Activated effector memory CD4-positive, alpha-beta T cell treated with Interleukin-2 at 50 U/mL for 16 hours (primary cell): ENCODE measurements at regions not wholly inside any gene's neighbourhood (a gene's known extent, or its start where the extent isn't known, plus 50 kb on each side); places are given as distances from the start of the nearest gene placed in this dataset.
A peak's percentile ranks its signal among the peaks of the same experiment; 100 is the strongest.

Experiments
- DNase-seq: peaks from one replicate; pipeline ENCODE4 v3.0.0-alpha.2; 2020

DNA sequence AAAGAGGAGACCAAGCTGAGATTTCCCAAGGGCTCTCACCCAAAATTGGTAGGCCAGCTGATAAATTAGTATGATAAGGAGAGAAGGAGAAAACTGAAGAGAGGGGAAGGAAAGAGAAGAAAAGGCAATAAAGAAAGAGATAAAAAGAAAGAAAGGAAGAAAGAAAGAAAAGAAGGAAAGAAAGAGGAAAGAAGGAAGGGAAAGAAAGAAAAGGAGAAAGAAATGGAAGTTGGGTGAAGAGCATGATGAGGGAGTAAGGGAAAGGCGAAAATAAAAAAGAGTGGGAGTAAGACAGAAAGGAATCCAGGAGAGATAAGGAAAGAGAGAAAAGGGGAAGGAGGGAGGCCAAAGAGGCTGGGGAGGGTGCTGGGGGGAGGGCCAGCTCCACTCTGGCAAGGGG lies 95.4 kb downstream of the MRM1 start:
- no peak for DNase-seq

DNA sequence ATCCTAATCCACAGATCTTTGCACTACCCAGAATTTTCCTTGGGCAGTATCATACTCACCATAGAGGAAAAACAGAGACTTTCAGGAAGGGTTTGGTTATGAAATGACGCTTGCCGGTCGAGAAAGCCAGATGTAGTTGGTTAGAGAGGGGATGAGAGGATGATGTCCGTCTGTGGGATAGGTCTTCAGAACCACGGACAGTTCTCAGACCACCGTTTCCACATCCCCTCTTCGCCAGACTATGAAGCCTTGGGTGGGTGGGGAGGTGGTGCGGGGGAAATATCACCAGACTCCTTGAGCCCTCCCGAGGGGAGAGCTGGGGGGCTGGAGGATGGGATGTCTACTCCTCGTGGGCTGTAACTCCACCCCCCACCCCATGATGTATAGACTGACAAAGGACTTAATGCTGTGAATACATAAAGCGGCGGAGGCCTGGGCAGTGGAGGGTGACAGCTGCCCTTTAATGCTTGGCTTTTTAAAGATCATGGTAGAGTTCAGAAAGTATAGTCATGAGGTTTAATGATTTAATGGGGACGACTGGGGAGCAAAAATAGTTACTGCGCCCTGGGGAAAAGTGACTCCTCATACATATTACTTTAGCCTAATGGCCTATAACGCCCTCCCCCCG lies 96.6 kb downstream of the MRM1 start:
- no peak for DNase-seq

DNA sequence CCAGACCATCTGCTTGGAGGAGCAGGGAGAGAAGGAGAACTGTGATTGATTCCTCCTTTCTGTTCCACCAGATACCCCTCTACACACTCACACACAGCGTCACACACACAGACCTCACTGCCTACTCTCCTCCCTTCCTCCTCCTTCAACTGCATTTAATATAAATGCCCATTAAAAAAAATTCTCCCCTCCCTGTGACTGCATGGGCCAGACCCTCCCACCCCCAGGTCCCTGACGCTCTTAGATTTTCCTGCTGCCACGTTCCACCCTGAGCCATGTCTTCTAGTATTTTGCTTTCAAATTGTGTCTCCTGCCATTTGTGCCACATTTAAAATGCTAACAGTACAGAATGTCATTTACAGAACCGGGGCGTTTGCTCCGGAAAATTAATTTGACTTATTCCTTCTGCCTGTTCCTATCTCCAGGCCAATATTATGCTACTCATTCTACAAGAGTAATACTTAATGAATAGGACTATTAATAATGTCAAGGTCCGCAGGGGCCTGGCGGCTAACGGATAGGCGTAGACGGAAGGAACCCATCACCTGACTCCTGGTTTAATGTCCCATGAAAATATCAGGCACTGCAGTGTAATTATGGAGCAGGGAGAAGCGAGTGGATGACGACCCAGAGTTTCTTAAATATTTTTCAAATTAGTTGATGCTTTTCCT lies 100.2 kb downstream of the MRM1 start:
- DNase-seq: no peak

DNA sequence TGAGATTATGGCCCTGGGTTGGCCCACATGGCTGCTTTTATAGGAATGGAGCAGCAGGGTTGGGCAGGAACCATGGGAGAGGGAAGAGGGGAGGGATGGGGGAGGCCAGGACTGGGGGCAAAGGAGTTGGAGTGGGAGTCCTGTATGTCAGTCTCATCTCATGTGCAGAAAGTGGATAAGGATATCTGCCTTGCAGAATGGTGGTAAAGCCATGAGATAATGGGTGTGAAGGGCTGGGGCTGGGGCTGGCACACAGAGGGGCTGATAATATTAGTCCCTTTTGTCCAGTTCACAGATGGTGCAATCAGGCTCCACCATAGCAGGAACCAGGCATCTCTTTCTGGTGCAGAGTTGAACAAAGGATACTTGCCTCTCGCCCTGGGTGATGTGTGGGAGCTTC lies 101.3 kb downstream of the MRM1 start:
- DNase-seq: no peak

DNA sequence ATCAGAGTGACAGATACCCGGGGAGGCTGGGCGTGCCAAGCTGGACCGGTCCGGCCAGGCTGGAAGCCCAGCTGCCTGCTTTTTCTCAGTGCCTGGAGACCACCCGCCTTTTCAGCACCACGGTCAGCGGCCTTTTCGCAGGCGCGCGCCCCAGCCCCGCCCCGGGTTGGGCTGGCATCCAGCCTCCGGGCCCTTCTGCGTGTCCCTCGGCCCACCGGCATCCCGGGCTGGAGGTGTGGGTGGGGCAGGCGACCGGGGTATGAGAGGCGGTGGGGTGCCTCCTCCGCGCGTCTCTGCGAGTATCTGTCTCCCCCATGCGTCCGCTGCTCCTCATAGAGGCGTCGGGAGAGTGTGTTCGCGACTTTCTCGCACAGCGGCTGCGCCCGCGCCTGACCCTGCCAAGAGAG lies 102.5 kb downstream of the MRM1 start:
- DNase-seq: peak; percentile 21

DNA sequence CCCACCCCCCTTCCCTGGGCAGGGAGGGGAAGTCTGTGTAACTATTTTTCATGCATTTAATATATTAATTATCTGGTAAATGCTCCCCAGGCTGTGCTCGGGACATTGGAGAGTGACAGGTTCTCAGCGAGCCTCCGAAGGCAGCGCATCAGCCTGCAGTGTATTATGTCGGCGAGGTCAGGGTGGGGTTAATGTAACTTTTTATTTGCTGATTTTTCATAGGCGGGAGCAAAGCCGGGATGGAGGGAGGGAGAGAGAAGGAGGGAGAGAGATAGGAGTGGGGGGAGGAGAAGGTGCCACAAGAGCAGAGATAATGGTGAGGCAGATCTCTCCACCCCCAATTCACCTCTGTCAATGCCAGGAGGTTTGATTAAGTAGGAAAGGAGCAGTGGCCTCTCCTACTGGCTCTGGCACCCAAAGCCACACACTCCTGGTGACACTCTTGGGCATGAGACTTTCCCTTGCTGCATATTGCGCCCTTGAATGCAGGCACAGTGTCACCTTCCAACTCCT lies 104.0 kb downstream of the MRM1 start:
- DNase-seq: no peak

DNA sequence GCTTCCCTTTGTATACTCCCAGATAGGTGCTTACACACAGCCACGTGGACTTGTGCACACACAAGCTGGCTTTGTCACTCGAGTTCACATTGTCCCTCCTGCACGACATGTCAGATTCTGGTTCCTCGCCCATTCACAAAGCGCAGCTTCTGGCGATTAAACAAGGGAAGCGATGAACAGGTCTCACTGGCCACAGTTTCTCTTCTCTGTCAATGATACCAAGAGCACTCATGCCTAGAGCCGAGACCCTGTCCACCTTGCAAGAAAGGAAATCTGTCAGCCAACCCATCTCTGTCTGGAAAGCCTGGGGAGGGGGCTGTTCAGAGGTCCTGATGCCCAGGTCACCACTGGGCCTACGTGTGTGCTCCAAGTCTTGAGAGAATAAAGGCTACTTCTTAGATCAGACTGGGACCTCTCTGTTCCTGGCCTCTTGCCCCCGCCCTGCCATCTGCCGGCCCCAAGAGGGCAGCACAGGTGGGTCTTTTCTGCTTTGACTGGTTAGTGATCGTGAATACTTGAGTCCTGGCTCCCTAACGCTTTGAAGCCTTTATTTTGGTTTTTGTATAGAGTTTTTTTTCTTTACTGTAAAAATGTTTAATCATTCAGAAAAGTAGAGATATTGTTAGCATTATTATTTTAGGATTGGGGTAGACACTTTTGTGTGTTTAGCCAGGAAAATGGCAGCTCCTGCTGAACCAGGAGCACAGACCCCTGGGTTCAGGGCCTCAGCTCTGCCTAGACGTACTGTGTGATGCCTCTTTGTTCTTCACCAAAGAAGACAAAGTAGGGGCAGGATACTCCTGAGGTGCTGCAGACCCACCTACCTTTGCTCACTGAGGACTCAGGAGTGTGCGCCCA lies 104.7 kb downstream of the MRM1 start:
- DNase-seq: peak; percentile 34

DNA sequence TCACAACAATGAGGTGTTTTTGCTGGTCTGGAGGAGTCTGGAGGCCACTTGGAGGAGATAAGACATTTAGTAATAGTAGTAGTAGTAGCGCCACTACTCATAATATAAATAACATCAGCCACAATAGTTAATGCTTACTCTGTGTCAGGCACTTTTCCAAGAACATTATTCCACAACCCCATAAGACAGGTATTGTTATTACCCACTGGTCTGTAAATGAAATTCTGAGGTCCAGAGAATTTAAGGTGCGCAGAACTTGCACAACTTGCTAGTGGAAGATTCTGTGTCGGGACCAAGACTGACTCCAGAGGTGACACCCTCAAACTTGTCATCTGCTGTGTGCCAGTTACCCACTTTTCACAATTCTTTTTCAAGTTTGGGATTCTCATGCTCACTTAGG lies 106.5 kb downstream of the MRM1 start:
- no peak for DNase-seq

DNA sequence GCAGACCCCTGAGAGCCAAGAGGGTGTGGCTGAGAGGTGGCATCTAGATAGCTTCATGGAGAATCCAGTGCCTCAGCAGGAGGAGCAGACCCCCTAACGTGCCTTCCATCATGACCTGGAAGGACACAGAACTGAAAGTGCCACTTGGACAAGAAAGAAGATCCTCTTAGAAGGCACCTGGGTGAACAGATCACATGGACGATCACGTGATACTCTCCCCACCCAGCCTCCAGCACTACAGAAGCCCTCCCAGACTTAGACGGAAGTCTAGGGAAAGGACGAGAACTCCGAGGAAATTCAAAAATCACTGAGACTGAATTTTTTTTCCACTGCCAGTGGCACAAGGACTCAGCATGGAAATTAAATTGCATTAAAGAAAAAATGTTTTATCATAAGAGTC lies 113.4 kb downstream of the MRM1 start:
- DNase-seq: no peak

DNA sequence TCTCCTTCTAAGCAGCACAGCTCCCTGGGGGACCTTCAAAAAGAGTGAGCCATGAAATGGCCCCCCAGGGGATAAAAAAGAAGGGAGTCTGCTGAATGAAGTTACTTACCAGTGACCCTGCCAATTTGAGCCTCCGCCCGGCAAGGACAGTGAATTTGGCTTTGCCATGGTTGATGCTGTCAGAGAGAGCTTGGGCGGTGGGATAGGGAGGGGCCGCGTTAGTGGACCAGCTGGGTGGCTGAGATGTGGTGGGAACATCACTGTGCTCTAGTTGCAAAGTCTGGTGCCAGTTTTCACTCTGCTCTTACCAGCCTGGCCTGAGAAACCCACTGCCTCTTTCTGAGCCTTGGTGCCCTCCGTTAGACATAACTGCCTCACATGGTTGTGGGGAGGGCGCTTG lies 114.6 kb downstream of the MRM1 start:
- DNase-seq: no peak

DNA sequence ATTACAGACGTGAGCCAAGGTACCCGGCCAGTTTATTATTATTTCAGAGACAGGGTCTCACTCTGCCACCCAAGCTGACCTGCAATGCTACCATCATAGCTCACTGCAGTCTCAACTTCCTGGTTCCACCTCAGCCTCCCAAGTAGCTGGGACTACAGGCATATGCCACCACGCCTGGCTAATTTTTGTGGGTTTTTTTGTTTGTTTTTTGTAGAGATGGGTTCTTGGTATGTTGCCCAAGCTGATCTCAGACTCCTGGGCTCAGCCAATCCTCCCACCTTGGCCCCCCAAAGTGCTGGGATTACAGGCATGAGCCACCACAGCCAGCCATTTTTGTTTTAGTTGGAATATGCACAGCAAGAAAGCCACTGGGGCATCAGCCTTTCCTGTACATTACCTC lies 115.7 kb downstream of the MRM1 start:
- DNase-seq: no peak

DNA sequence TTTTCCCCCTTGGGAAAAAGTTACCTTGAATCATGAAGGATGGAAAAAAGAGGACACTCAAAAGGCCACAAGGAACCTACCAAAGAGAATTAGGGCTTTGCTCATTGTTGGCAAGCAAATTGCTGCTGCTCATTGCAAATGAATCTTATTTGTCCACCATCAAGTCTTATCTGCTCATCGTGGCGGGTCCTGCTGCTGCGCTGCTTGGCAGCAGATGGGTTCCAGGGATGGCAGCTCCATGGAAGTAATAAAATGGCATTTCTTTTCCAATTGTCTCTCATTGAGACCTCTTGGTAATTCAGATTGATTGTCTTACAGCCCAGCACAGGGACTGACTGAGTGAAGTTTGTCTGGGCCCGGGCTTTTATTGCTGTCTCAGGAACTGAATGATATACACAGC lies 118.7 kb downstream of the MRM1 start:
- DNase-seq: no peak

DNA sequence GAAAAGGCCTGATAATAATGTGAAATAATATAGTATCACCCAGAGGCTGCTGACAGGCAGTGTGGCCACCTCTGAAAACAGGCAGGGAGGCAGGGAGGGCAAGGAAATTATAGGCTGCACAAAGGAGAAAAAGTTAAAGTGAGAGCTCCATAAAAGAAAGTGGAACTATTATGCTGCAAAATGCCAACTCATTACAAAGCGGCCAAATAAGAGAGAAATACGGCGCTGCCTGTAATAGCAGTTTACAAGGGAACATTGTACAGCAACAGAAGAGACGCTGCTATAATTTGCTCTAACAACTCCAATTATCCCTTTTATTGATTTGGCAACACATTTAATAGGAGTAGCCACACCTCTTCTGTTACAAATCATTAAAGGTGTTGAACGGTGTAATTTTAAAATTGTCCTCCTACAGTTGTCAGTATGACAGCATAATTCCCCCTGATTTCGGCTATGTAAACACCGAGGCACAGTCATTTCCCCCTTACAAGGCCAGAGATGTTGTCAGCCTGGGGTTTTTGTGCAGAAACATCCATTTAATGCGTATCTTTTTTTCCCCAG lies 120.3 kb downstream of the MRM1 start:
- no peak for DNase-seq

DNA sequence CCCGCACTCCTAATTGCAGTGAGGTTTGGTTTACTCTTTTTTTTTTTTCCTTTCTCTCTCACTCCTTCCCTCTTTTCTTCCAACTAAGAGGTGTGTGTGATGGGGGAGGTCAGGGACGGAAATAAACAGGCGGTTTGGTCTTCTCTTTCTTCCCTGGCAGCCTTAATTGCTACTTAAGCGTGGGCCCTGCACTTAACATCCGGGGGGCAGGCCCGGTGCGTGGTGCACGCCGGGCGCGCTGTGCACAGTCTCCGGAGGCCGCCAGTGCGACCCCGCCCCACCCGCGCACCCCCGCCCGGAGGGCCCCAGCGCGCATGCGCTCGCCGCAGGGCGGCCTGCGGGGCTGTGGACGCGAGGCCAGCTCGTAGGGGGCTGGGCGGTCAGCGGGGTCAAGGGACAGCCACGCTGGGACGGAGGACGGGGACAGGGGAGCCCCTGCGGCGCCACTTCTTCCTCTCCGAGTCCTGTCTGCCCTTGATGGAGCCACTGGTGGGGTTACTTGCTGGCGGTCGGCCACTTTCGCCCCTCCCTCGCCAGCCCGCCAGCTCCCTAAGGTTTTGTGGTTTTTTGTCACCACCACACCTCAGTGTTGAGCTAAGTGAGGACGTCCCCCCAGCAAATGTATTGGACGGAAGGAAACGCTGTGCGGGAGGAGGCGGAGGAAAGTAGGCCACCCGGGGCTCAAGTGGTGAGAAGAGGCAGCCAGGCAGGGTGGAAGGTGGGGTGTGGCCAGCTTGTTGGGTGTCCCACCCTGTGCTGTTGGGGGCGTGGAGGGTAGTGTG lies 120.9 kb downstream of the MRM1 start:
- DNase-seq: peak; percentile 79

DNA sequence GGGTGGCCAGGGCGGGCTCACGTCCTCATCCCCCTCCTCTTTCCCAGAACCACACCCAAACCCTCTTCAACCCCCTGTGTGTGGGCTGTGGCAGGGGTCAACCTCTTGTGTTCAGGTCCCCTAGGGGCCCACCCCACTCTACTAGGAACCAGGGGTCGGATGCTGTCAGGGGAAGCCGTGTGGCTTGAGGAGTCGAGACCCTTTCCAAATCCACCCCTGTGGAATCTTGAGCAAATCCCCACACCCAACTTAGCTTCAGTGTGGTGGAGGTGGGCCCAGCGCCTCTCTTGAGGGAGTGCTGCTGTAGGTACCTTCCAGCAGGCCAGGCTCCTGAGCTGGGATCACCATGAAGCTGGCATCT lies 121.5 kb downstream of the MRM1 start:
- no peak for DNase-seq

DNA sequence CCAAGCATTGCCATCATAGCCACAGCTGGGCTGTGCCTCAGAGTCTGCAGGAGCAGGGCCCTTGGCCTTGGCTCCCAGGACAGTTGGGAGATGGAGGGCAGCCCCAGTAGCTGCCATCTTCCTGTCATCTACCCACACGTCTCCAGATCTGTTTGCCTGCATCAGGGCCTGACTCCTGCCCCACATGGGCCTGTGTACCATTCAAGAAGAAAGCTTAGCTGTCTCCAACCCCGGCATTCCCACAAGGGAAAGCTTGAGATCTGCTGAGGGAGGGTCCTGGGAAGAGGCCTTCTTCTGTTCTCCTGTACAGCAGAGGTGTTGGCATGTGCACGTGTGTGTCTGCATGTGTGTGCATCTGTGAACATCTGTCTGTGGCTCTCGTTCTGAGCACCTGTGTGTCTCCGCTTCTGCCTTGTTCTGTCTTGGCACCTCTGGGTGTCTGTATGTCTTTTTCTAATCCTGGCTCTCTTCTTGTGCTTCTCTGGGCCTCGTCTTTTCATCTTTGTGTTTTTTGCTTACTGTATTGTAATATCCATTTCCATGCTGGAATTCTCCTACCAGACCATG lies 122.2 kb downstream of the MRM1 start:
- DNase-seq: no peak

DNA sequence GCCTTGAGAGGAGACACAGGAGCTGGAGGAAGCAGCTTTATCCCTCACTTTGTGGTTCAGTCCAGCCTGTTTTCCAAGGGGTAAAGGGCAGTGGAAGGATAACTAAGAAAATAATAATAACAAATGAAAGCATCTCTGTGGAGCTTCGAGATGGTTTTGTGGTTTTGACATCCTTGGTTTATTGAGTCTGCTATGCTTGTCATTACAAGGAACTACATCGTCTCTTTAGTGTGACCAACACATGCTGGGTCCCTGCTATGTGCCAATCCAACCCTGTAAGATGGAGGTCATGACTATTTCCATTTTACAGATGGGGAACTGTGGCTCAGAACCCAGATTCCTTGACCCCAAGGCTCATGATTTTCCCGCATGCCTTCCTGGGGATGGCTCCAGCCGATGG lies 124.8 kb downstream of the MRM1 start:
- DNase-seq: no peak

DNA sequence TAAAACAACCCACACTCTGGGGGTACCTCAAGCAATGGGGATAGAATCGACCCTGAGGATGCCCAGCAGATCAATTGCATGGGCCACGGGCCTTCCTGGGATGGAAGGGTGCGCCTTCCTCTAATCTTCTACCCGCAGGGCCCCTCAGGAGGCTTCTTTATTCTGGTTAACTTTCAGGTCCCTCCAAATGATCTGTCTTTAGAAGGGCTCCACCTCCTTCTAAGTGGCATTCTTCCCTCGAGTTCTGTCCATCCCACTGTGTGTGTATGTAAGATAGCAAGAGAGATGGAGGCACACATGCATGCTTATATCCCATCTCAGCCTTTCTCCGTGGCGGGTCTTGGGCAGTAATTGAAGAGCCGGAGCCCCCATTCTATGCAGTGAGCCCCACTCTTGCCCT lies 125.7 kb downstream of the MRM1 start:
- DNase-seq: no peak

DNA sequence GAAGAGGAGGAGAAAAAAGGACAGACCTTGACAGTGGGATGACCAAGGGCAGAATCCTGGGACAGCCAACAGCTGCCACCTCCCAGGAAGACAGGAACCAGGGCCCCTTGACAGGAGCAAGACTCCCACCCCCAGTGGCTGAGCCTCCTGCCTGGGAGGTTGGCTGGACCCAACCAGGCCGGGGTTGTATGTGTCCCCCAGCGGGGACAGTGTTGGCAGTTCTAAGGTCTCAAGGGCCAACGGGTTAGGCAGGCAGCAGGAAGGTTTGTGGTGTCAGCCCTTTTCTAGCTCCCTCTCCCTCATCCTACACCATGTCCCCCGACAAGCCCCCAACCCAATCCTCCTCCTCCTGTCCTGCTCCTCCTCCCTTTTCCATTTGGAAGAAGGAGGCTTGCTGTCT lies 126.2 kb downstream of the MRM1 start:
- DNase-seq: no peak

DNA sequence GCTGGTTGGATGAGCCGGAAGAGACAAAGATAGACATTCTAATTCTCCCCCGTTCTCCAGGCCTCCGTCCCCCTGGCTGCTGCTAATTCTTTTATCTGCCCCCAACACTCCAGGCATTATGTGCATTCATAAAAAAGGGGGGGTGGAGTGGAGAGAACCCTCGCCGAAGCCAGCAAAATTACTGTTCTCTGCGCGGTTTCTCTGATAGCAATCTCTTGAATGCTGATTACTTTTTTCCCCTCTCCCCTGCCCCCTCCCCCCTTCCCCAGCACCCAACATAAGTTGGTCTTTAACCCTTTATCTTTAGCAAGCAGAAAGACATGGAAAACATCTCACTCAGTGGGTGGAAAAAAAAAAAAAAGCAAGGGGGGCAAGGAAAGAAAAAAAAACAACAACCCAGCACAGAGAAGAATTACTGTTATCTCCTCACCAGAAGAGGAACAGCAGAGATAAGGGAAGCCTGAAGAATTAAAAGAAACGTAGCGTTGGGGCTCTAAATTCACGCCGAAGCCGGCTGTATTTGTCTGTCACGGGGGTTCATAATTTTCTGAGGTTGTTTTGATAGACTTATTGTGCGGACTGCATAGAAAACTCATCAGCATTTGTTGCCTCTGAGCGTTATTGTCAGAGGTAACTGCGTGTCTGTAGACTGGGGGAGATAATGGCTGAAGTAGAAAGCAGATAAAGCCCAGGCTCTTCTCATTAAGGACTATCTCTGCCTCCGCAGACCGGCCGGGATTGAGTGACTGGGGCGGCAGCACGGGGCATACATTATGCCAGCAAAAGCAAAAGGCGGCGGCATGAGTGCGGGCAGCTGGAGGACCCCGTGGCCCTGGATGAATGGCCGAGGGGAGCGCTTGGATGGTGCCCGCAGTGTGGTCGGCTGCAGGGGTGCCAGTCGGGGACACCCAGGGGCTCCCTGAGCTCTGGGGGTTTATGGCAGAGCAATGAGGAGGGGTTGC lies 126.9 kb downstream of the MRM1 start:
- DNase-seq: no peak

DNA sequence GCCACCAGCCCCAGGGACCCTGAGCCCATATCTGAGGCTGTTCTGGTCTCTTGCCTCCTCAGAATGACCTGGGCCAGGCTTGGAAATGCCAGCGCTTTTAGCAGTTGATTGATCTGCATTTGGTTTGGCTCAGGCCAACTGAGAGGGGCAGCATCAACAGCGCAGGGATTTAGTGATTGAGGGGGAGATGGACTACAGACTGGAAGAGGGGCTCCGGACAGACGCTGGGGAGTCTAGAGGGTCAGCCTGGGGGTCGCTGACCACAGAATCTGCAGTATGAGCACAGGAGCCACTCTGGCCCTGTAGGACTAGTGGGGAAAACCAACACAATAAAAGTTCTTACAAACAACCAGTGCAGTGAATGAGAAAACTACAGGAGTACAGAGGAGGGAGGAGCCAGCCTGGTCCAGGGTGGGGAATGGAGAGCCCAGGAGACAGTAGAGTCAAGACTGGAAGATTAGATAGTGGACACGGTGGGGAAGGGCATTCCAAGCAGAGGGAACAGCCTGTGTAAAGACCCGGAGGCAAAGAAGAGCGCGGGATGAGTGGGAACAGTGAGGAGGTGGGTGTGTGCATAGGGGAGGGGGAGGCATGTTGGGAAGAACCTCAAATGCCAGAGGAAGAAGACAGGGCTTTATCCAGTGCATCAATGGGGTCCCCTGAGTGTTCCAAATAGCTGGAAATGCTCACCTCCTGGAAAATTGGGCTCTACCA lies 128.9 kb downstream of the MRM1 start:
- DNase-seq: no peak
